ENCODE measurements at regions not wholly inside any gene's neighbourhood (a gene's known extent, or its start where the extent isn't known, plus 50 kb on each side); places are given as distances from the start of the nearest gene placed in this dataset.
"Not testable (repeated sequence)": the region's sequence is repeated elsewhere in the genome, so short reads cannot be mapped to it uniquely, and the experiment has no call there.

DNA sequence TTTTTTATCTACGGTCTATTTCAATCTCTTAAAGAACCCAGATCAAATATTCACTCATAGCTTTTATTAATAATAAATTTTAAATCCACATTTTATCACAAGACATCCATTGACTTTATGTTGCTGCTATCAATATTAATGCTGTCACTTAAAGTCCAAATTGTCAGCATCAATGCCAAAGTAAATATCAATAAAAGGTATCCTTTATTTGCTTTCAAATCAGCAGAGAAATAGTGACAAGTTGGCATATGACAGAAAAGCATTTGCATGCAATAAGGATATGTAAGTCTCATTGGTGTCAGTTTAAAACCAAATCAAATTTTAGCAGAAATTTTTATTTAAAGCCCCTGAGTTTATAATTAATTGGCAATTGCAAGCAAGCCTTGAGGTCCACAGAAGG lies 775.4 kb downstream of the ADCYAP1 start:
- Mint-ChIP-seq H3K4me1 (no peaks in the 10 kb centered on the region), H3K27ac (no peak overlapping the region), H3K9me3 (peaks cover 0 to 4% (median 0%) of the 10 kb centered on the region in 9 donors), H3K36me3 (no peaks in the 10 kb centered on the region), H3K4me3 (no peak overlapping the region), H3K27me3 (no peaks in the 10 kb centered on the region)
- POLR2A ChIA-PET, result no interaction called here
- no peak for ATAC-seq
- DNase-seq, result no peak

DNA sequence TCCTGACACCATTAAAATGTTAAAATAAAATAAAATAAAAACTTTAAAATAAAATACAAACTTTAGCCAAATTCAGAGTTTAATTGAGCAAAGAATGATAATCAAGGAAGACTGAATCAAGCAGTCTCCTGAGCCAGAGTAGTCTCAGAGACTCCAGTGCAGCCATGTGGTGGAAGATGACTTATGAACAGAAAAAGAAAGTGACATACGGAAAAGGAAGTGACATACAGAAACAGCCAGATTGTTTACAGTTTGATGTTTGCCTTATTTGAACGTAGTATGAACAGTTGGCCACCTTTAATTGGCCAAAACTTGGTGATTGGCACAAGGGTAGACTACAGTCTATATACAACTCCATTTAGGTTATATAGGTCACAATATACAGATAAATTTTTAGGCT lies 787.2 kb downstream of the ADCYAP1 start:
- DNase-seq (no peak), ATAC-seq (no peak)
- H3K27me3 Mint-ChIP-seq, result no peaks in the 10 kb centered on the region
- peaks cover 0 to 16% (median 0%) of the 10 kb centered on the region in 9 donors for H3K9me3 Mint-ChIP-seq
- H3K27ac Mint-ChIP-seq, result no peak overlapping the region
- no peak overlapping the region for H3K4me3 Mint-ChIP-seq
- no peaks in the 10 kb centered on the region for H3K4me1 Mint-ChIP-seq
- H3K36me3 Mint-ChIP-seq, result no peaks in the 10 kb centered on the region
- POLR2A ChIA-PET, result no interaction called here

DNA sequence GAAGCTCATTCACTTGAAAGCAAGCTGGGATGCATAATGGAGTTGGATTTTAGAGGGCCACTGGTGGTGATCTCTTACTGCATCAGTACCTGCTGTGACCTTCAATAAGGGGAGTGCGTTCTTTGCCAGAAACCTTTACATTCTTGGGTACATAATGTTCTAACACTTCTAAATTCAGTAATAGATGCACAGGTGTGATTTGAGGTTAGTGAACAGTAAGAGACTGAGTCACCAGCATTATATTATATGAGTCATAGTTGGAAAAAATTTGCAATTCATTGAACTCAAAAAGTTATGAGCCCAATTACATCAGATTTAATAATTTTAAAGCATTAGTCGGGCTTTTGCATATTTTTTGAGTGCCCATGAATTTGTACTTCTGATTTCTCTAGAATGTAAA lies 803.3 kb downstream of the ADCYAP1 start:
- H3K9me3 Mint-ChIP-seq, result peaks cover 0 to 12% (median 0%) of the 10 kb centered on the region in 9 donors
- DNase-seq (no peak), ATAC-seq (no peak)
- POLR2A ChIA-PET, result no interaction called here
- H3K4me3 Mint-ChIP-seq, result no peak overlapping the region
- H3K36me3 Mint-ChIP-seq, result no peaks in the 10 kb centered on the region
- no peaks in the 10 kb centered on the region for H3K4me1 Mint-ChIP-seq
- no peaks in the 10 kb centered on the region for H3K27me3 Mint-ChIP-seq
- no peak overlapping the region for H3K27ac Mint-ChIP-seq

DNA sequence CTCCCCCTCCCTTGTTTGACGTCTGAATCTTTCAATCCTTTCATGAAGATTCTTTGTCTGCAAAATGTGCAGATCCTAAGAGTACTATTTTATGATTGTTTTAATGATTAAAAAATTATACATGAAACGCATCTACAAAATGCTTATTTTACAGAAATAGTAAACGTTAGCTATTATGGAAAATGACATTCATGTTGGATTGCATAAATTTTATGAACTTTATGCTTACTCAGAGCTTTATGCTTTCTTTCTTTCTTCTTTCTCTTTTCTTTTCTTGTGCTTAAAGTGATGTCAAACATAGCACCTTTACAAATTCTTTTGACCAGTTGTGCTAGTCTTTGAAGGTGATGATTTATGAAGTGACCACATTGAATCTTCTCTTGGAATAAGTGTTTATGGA lies 805.4 kb downstream of the ADCYAP1 start:
- no peak for ATAC-seq
- H3K4me3 Mint-ChIP-seq, result no peak overlapping the region
- no peaks in the 10 kb centered on the region for H3K27me3 Mint-ChIP-seq

DNA sequence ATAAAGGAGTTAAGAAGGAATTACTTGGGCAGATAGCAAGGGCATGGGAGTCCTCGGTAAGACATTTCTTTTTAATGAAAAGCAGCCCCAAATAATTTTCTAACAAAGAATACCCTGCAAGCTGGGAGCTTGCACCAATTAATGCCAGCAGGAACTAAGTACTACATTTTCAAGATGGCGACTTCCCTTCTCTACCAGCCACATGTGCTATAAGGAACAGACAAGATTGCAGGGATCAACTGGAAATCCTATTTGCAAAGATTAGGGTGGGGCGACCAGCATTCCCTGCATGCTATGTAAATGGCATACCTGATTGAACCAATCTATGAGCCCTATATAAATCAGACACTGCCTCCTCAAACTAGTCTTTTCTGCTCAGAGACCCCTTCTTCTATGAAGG lies 827.5 kb downstream of the ADCYAP1 start:
- no peaks in the 10 kb centered on the region for H3K36me3 Mint-ChIP-seq
- ATAC-seq, result no peak
- no peak overlapping the region for H3K4me3 Mint-ChIP-seq
- no peaks in the 10 kb centered on the region for H3K27me3 Mint-ChIP-seq
- no peak overlapping the region for H3K27ac Mint-ChIP-seq
- no peak for DNase-seq
- H3K9me3 Mint-ChIP-seq, result peaks cover 0 to 11% (median 0%) of the 10 kb centered on the region in 9 donors
- POLR2A ChIA-PET, result no interaction called here
- H3K4me1 Mint-ChIP-seq, result no peaks in the 10 kb centered on the region

More for the DNA sequence above, 805.4 kb downstream of the ADCYAP1 start:
- H3K9me3 Mint-ChIP-seq, result no peaks in the 10 kb centered on the region
- DNase-seq, result no peak
- no peaks in the 10 kb centered on the region for H3K4me1 Mint-ChIP-seq
- POLR2A ChIA-PET, result no interaction called here
- no peaks in the 10 kb centered on the region for H3K36me3 Mint-ChIP-seq
- no peak overlapping the region for H3K27ac Mint-ChIP-seq

DNA sequence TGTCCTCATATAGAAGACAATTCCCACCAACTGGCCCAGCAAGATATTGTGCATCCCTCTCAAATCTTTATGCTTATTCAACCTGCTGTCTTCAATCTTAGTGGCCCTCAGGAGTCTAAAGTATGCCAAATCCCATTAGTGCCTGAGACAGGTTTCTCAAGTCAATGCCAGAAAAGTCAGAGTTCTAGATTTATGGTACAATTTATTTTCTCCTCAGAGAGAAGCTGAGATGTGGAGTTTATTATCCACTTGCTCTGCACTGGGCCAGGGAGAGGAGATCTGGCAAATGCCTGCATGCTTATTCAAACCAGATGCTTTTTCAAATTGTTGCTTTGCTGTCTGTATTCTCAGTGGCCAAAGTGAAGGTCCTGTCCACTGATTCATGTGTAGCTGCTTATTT lies 825.2 kb downstream of the METTL4 start:
- H3K4me1 Mint-ChIP-seq, result no peaks in the 10 kb centered on the region
- H3K27me3 Mint-ChIP-seq, result peaks cover 0 to 6% (median 0%) of the 10 kb centered on the region in 5 donors
- no peak for DNase-seq
- no peak overlapping the region for H3K27ac Mint-ChIP-seq
- no peak overlapping the region for H3K4me3 Mint-ChIP-seq
- peaks cover 0 to 13% (median under 1%) of the 10 kb centered on the region in 9 donors for H3K9me3 Mint-ChIP-seq
- POLR2A ChIA-PET, result no interaction called here
- ATAC-seq, result no peak
- no peaks in the 10 kb centered on the region for H3K36me3 Mint-ChIP-seq

DNA sequence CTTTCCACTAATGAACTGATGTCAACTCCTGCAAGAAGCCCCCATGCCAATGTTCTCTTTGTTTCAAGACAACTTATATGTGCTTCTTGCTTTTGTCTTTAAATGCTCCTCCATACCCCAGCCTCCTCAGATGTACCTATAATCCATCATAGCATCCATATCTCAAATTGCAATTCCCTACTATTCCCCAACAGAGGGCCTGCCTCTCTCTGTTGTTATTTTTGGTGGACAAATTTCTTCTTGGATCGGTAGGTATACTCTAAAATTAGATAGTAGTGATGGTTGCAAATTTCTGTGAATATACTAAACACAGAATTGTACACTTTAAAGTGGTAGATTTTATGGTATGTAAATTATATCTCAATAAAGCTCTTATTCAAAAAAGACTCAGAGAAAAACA lies 820.1 kb downstream of the METTL4 start:
- DNase-seq, result no peak
- peaks cover 0 to 3% (median 0%) of the 10 kb centered on the region in 5 donors for H3K27me3 Mint-ChIP-seq
- H3K4me1 Mint-ChIP-seq, result no peaks in the 10 kb centered on the region
- no peak for ATAC-seq
- no peak overlapping the region for H3K27ac Mint-ChIP-seq
- no peak overlapping the region for H3K4me3 Mint-ChIP-seq
- peaks cover 0 to 16% (median 2%) of the 10 kb centered on the region in 9 donors for H3K9me3 Mint-ChIP-seq
- no peaks in the 10 kb centered on the region for H3K36me3 Mint-ChIP-seq
- POLR2A ChIA-PET, result no interaction called here

DNA sequence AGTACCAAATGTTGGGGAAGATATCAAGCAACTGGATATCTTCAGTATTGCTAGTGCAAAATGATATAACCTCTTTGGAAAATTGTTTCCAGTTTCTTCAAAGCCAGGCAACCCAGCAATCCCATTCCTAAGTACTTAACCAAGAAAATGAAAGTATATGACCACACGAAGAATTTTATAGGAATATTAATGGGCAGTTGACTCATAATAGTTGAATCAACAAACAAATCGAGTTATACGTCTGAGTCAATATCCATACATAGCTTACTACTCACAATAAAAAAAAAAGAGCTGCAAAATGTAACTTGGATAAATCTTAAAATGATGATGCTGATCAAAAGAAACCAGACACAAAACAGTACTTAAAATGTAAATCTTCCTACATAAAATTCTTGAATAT lies 810.4 kb downstream of the METTL4 start:
- Mint-ChIP-seq H3K36me3 (no peaks in the 10 kb centered on the region), H3K4me3 (no peak overlapping the region), H3K4me1 (no peaks in the 10 kb centered on the region), H3K27me3 (no peaks in the 10 kb centered on the region), H3K9me3 (peaks cover 0 to 21% (median 5%) of the 10 kb centered on the region in 9 donors), H3K27ac (no peak overlapping the region)
- no peak for ATAC-seq
- DNase-seq, result no peak
- POLR2A ChIA-PET, result no interaction called here

DNA sequence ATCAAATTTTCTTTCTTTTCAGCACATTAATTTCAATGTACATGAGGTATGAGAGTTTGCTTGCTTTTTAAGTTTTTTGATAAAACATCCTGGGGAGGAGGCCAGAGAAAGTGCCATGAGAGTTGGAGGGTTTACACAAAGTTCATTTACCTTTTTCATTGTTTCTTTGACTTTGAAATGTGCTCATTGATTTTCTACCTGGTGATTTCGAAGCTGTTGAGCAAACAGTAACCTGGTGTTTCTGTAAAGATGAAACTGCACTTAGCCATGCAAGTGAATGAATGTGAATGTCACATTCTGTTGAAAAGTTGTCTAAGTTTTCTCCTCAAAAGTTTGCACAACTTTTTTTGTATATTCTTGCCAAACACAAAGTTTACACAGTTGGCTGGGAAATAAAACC lies 797.0 kb downstream of the METTL4 start:
- Mint-ChIP-seq H3K4me1 (no peaks in the 10 kb centered on the region), H3K9me3 (peaks cover 0 to 16% (median 3%) of the 10 kb centered on the region in 9 donors), H3K4me3 (no peak overlapping the region), H3K36me3 (no peaks in the 10 kb centered on the region), H3K27me3 (peaks cover 0 to 4% (median 0%) of the 10 kb centered on the region in 5 donors), H3K27ac (no peak overlapping the region)
- DNase-seq, result no peak
- POLR2A ChIA-PET, result no interaction called here
- no peak for ATAC-seq

DNA sequence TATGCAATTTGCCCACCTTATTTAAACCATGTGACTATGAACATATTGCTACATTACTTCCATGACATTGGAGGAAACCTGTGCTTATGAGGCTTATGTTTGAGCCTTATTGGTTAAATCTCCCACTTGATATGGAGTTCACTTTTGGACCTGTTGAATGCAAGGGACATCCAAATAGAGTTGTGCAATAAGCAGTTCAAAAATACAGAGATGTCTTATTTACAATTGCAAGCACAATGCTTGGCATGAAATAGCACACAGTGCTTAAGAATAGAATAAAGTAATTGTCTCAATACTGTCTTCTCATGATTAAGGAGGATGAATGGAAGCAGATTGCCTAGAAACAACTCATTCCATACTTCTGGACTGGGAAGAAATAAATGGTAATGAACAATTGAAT lies 793.5 kb downstream of the METTL4 start:
- H3K27me3 Mint-ChIP-seq, result peaks cover 0 to 4% (median 0%) of the 10 kb centered on the region in 5 donors
- DNase-seq, result no peak
- H3K36me3 Mint-ChIP-seq, result no peaks in the 10 kb centered on the region
- no peak for ATAC-seq
- H3K27ac Mint-ChIP-seq, result no peak overlapping the region
- peaks cover 0 to 21% (median 0%) of the 10 kb centered on the region in 9 donors for H3K9me3 Mint-ChIP-seq
- H3K4me1 Mint-ChIP-seq, result no peaks in the 10 kb centered on the region
- POLR2A ChIA-PET, result no interaction called here
- H3K4me3 Mint-ChIP-seq, result no peak overlapping the region

DNA sequence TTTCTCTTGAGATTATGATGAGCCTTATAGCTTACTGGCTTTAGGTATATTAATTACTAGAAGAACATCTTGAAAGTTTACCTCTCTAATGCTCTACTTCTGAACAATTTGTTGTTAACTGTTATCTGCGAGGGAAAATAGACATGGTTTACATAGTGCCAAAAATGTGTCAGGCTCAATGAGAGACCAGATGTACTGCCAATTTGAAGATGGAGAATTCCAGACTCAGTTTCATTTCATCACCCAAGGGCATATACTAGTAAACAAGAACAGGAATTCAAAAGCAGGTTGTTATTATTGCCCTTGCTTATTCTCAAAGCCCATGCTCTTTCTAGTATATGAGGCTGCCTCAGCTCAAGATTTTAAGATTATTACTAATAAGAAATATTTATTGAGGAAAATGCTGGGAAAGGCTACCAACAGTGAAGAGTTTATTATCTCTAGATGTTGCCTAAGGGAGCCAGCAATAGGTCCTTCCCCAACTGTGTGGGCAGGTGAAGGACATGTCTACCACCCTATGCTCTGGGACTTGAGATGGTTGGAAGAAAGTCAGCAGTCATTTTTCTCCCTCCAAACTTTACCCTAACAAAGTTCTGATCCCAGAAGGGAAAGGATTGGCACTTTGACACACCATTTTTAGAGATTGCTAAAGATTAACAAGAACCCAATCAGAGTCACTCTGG lies 792.7 kb downstream of the METTL4 start:
- peaks cover 0 to 4% (median 0%) of the 10 kb centered on the region in 5 donors for H3K27me3 Mint-ChIP-seq
- H3K27ac Mint-ChIP-seq, result no peak overlapping the region
- peaks cover 0 to 21% (median 0%) of the 10 kb centered on the region in 9 donors for H3K9me3 Mint-ChIP-seq
- POLR2A ChIA-PET, result no interaction called here
- H3K4me3 Mint-ChIP-seq, result no peak overlapping the region
- DNase-seq, result no peak
- no peaks in the 10 kb centered on the region for H3K4me1 Mint-ChIP-seq
- ATAC-seq, result no peak
- H3K36me3 Mint-ChIP-seq, result no peaks in the 10 kb centered on the region

DNA sequence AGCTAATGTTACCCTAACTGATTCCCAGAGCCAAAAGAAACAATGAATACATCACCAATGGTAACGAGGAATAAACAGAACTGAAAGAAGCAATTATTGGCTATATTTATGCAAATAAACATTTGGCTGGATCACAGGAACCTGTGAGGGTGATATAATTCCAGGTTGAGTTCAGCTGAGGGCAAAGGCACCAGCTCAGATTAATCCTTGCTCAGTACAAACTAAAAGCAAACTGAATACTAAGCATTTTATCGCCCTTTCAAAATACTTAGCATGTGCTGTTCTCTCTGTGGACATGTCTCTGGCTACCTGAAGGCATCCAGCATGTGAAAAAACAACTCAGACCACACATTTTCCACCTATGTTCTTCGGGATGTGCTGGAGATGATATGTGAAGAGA lies 791.7 kb downstream of the METTL4 start:
- DNase-seq (no peak), ATAC-seq (no peak)
- H3K27me3 Mint-ChIP-seq, result peaks cover 0 to 4% (median 0%) of the 10 kb centered on the region in 5 donors
- POLR2A ChIA-PET, result no interaction called here
- H3K36me3 Mint-ChIP-seq, result no peaks in the 10 kb centered on the region
- no peaks in the 10 kb centered on the region for H3K4me1 Mint-ChIP-seq
- peaks cover 0 to 21% (median 0%) of the 10 kb centered on the region in 9 donors for H3K9me3 Mint-ChIP-seq
- H3K27ac Mint-ChIP-seq, result no peak overlapping the region
- H3K4me3 Mint-ChIP-seq, result no peak overlapping the region

DNA sequence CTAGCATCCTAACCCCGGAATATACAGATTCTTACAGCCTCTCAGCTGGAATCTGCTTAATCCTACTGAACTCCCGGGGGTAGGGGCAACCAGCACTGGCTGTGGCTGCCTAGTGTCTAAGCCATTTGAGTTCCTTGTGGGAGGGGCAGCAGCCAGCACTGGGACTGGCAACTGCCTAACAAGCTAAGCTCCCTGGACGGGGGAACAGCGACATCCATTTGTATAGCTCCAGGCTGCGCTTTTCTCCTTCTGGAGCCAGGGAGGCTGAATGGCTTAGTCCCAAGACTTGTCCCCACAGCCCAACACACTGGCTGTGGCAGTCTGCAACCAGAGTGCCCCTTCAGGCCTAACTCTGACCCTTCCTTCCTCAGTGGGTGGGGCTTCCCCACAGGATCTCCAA lies 787.2 kb downstream of the METTL4 start:
- DNase-seq (no peak), ATAC-seq (no peak)
- Mint-ChIP-seq H3K36me3 (no peaks in the 10 kb centered on the region), H3K27me3 (peaks cover 0 to 10% (median 0%) of the 10 kb centered on the region in 5 donors), H3K4me3 (no peak overlapping the region), H3K4me1 (no peaks in the 10 kb centered on the region), H3K9me3 (peaks cover 0 to 33% (median 8%) of the 10 kb centered on the region in 9 donors), H3K27ac (no peak overlapping the region)
- POLR2A ChIA-PET, result no interaction called here

DNA sequence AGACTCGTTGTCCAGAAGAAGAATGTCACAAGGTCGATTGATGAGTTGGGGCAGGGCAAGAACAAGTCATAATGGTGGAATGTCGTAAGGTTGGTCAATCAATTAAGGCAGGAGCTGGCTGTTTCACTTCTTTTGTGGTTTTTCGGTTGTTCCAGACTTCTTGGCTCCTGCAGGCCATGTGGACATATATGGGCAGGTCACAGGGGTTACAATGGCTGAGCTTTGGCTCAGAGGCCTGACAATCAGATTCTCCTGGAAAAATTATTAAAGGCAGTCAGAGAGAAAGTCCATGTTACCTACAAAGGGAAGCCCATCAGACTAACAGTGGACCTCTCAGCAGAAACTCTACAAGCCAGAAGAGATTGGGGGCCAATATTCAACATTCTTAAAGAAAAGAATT lies 785.3 kb downstream of the METTL4 start:
- H3K27me3 Mint-ChIP-seq, result peaks cover 0 to 10% (median 0%) of the 10 kb centered on the region in 5 donors
- DNase-seq, H3K4me3 Mint-ChIP-seq, ATAC-seq, POLR2A ChIA-PET, H3K36me3 Mint-ChIP-seq, H3K4me1 Mint-ChIP-seq, H3K27ac Mint-ChIP-seq: not testable (repeated sequence)
- peaks cover 0 to 33% (median 6%) of the 10 kb centered on the region in 9 donors for H3K9me3 Mint-ChIP-seq
